ENCODE measurements at regions not wholly inside any gene's neighbourhood (a gene's known extent, or its start where the extent isn't known, plus 50 kb on each side); places are given as distances from the start of the nearest gene placed in this dataset.

GRCh38 chr11:11735586-11735985, 106.2 kb upstream of the USP47 start:
- TF ChIP-seq POLR2A (IDR thresholded peaks at IDR 0.05; ENCODE audit: low read length): no peak
- no peak for TF ChIP-seq GATA1 (IDR thresholded peaks at IDR 0.05; ENCODE audit: low read depth, low read length)

Measured in erythroblast (primary cell).